ENCODE measurements at regions not wholly inside any gene's neighbourhood (a gene's known extent, or its start where the extent isn't known, plus 50 kb on each side); places are given as distances from the start of the nearest gene placed in this dataset.

- FAIRE-seq (no peak), DNase-seq (ENCODE audit: low read depth, low spot score) (no peak), ATAC-seq (no peak)
- H2AFZ ChIP-seq (ENCODE audit: control insufficient read depth, low read depth, low read length), result no peak overlapping the region
- no peaks in the 10 kb centered on the region for H3K79me2 ChIP-seq (ENCODE audit: control insufficient read depth, insufficient read depth, low read length)
- in situ Hi-C loops (cut with MboI) (no loop called here), intact Hi-C loops (cut with micrococcal nuclease; ENCODE audit: unreplicated experiment) (no loop called here)
- H3K4me1 ChIP-seq (ENCODE audit: control insufficient read depth, insufficient read depth, low read length), result no peaks in the 10 kb centered on the region
- H3K9me3 ChIP-seq (replicated peaks; ENCODE audit: control insufficient read depth, insufficient read depth, low read length), result no peaks in the 10 kb centered on the region
- ChIA-PET CTCF (interaction anchor here (1.5 kb wide), 1 partner anchor 44 kb away, joined by 3 read pairs; no protein-coding TSS in a partner anchor), POLR2A (no interaction called here), RAD21 (ENCODE audit: unreplicated experiment) (interaction anchor here (1.5 to 1.8 kb wide), 3 partner anchors 12 to 47 kb away, joined by 3 to 4 read pairs (median 3); no protein-coding TSS in a partner anchor), SMC1A (ENCODE audit: uncharacterized antibody, unreplicated experiment) (interaction anchor here (1.1 to 3.1 kb wide), 4 partner anchors 10 to 101 kb away, joined by 3 to 13 read pairs (median 4); no protein-coding TSS in a partner anchor)
- no peak overlapping the region for H3K9ac ChIP-seq (ENCODE audit: control insufficient read depth, insufficient read depth, low read length)
- no peaks in the 10 kb centered on the region for H3K36me3 ChIP-seq (ENCODE audit: control insufficient read depth in 2 of 2, insufficient read depth in 2 of 2, low read length in 1 of 2)
- H3K27me3 ChIP-seq (replicated peaks in 1 of 2; ENCODE audit: control insufficient read depth in 2 of 2, insufficient read depth in 2 of 2, low read length in 1 of 2), result no peaks in the 10 kb centered on the region
- WGBS (ENCODE audit: insufficient coverage, insufficient replicate concordance, low lambda C conversion rate, missing lambda C conversion rate), result 24% methylated on average over 4 of the region's 4 CpGs
- TF ChIP-seq CREB1 (IDR thresholded peaks at IDR 0.05; ENCODE audit: low read depth) (no peak), TAF1 (IDR thresholded peaks at IDR 0.05; ENCODE audit: borderline replicate concordance, low read depth, low read length) (no peak), ASH2L (IDR thresholded peaks at IDR 0.05; ENCODE audit: borderline replicate concordance, low read depth) (no peak), BCL3 (IDR thresholded peaks at IDR 0.05; ENCODE audit: borderline replicate concordance, insufficient read depth, low read depth, low read length, poor library complexity, severe bottlenecking) (no peak), BHLHE40 (IDR thresholded peaks at IDR 0.05; ENCODE audit: borderline replicate concordance in 1 of 2, low read depth in 2 of 2, low read length in 1 of 2) (no peak), MXI1 (IDR thresholded peaks at IDR 0.05; ENCODE audit: low read depth, low read length) (no peak), ZNF274 (IDR thresholded peaks at IDR 0.05; ENCODE audit: insufficient read depth, insufficient read length) (no peak), PBX3 (IDR thresholded peaks at IDR 0.05; ENCODE audit: insufficient replicate concordance, low read depth, low read length) (no peak), TARDBP (IDR thresholded peaks at IDR 0.05; ENCODE audit: borderline replicate concordance) (no peak), RUNX3 (IDR thresholded peaks at IDR 0.05; ENCODE audit: low read length) (no peak), POLR2A (IDR thresholded peaks at IDR 0.05; ENCODE audit: low read depth, low read length) (no peak), PAX8 (IDR thresholded peaks at IDR 0.05) (no peak), CBX5 (IDR thresholded peaks at IDR 0.05; ENCODE audit: low read depth) (no peak), E4F1 (IDR thresholded peaks at IDR 0.05; ENCODE audit: borderline replicate concordance, partially characterized antibody) (no peak), IRF5 (IDR thresholded peaks at IDR 0.05; ENCODE audit: borderline replicate concordance) (no peak)
- no peak overlapping the region for H3K4me3 ChIP-seq
- BruUV-seq (replicated peaks), result no TSS peak
- H3K4me2 ChIP-seq (ENCODE audit: control insufficient read depth, insufficient read depth), result no peak overlapping the region
- H4K20me1 ChIP-seq (ENCODE audit: control insufficient read depth, insufficient read depth), result no peaks in the 10 kb centered on the region
- H3K27ac ChIP-seq (ENCODE audit: control insufficient read depth, insufficient read depth), result no peak overlapping the region
Observed at GRCh38 chr4:130031858-130032257, 935.9 kb downstream of the C4orf33 start.

All from GM12878 (cell line).